ENCODE measurements at regions not wholly inside any gene's neighbourhood (a gene's known extent, or its start where the extent isn't known, plus 50 kb on each side); places are given as distances from the start of the nearest gene placed in this dataset.

GRCh38 chr2:107414376-107414775 is 412.3 kb upstream of the RGPD4 start:
- no peak for TF ChIP-seq EZH2 (IDR thresholded peaks at IDR 0.05; ENCODE audit: borderline replicate concordance, insufficient read depth, low read length, poor library complexity, severe bottlenecking)
- no peak for TF ChIP-seq EP300 (conservative IDR thresholded peaks at IDR 0.05; ENCODE audit: poor library complexity, severe bottlenecking)
- TF ChIP-seq CTCF (IDR thresholded peaks at IDR 0.05; ENCODE audit: poor library complexity, severe bottlenecking): no peak
- TF ChIP-seq RAD21 (conservative IDR thresholded peaks at IDR 0.05): no peak
- TF ChIP-seq POLR2AphosphoS5 (IDR thresholded peaks at IDR 0.05): no peak
- no peak for TF ChIP-seq SMC3 (conservative IDR thresholded peaks at IDR 0.05; ENCODE audit: poor library complexity)
- TF ChIP-seq MXI1 (conservative IDR thresholded peaks at IDR 0.05; ENCODE audit: poor library complexity, severe bottlenecking): no peak
- TF ChIP-seq TAF1 (IDR thresholded peaks at IDR 0.05; ENCODE audit: low read depth): no peak
- no peak for TF ChIP-seq REST (IDR thresholded peaks at IDR 0.05; ENCODE audit: borderline replicate concordance)
- Histone ChIP-seq H3K27me3 (ENCODE audit: insufficient read depth, low read depth, low read length) (no peaks in the 10 kb centered on the region), H3K9me2 (ENCODE audit: insufficient read depth, low read length) (no peaks in the 10 kb centered on the region), H3K4me3 (ENCODE audit: low read length) (no peak overlapping the region), H3K9me3 (ENCODE audit: low read length) (no peaks in the 10 kb centered on the region), H3K9ac (ENCODE audit: low read length) (no peak overlapping the region), H3F3A (ENCODE audit: insufficient read depth, low read length, poor library complexity, severe bottlenecking) (no peaks in the 10 kb centered on the region), H2AFZ (ENCODE audit: low read depth, low read length) (no peak overlapping the region), H3K4me2 (ENCODE audit: low read length) (no peak overlapping the region), H3K36me3 (ENCODE audit: insufficient read depth, low read length) (no peaks in the 10 kb centered on the region), H4K20me1 (ENCODE audit: insufficient read depth) (no peaks in the 10 kb centered on the region), H3K27ac (ENCODE audit: low read length) (no peak overlapping the region), H3K79me2 (replicated peaks; ENCODE audit: insufficient read depth, low read length) (no peaks in the 10 kb centered on the region)

GRCh38 chr2:107418708-107419107 is 408.0 kb upstream of the RGPD4 start:
- TF ChIP-seq SMC3 (conservative IDR thresholded peaks at IDR 0.05; ENCODE audit: poor library complexity) (no peak), EP300 (conservative IDR thresholded peaks at IDR 0.05; ENCODE audit: poor library complexity, severe bottlenecking) (no peak)
- Histone ChIP-seq H3K9ac (ENCODE audit: low read length) (no peak overlapping the region), H3K79me2 (replicated peaks; ENCODE audit: insufficient read depth, low read length) (no peaks in the 10 kb centered on the region), H3K27ac (ENCODE audit: low read length) (no peak overlapping the region), H2AFZ (ENCODE audit: low read depth, low read length) (no peak overlapping the region), H3K27me3 (ENCODE audit: insufficient read depth, low read depth, low read length) (no peaks in the 10 kb centered on the region), H3F3A (ENCODE audit: insufficient read depth, low read length, poor library complexity, severe bottlenecking) (no peaks in the 10 kb centered on the region), H3K9me2 (ENCODE audit: insufficient read depth, low read length) (no peaks in the 10 kb centered on the region), H3K36me3 (ENCODE audit: insufficient read depth, low read length) (no peaks in the 10 kb centered on the region), H3K9me3 (ENCODE audit: low read length) (no peaks in the 10 kb centered on the region), H3K4me3 (ENCODE audit: low read length) (no peak overlapping the region), H3K4me2 (ENCODE audit: low read length) (no peak overlapping the region), H4K20me1 (ENCODE audit: insufficient read depth) (no peaks in the 10 kb centered on the region)

- no peak overlapping the region for H2AFZ ChIP-seq (ENCODE audit: low read depth, low read length)
- H3K36me3 ChIP-seq (ENCODE audit: insufficient read depth, low read length): no peaks in the 10 kb centered on the region
- H3F3A ChIP-seq (ENCODE audit: insufficient read depth, low read length, poor library complexity, severe bottlenecking): no peaks in the 10 kb centered on the region
- no peak overlapping the region for H3K4me3 ChIP-seq (ENCODE audit: low read length)
- no peak overlapping the region for H3K27ac ChIP-seq (ENCODE audit: low read length)
- no peaks in the 10 kb centered on the region for H3K79me2 ChIP-seq (replicated peaks; ENCODE audit: insufficient read depth, low read length)
- TF ChIP-seq CTCF (IDR thresholded peaks at IDR 0.05; ENCODE audit: poor library complexity, severe bottlenecking): no peak
- TF ChIP-seq POLR2AphosphoS5 (IDR thresholded peaks at IDR 0.05): no peak
- no peak for TF ChIP-seq SMC3 (conservative IDR thresholded peaks at IDR 0.05; ENCODE audit: poor library complexity)
- no peak for TF ChIP-seq EZH2 (IDR thresholded peaks at IDR 0.05; ENCODE audit: borderline replicate concordance, insufficient read depth, low read length, poor library complexity, severe bottlenecking)
- no peak for TF ChIP-seq RAD21 (conservative IDR thresholded peaks at IDR 0.05)
- no peak for TF ChIP-seq REST (IDR thresholded peaks at IDR 0.05; ENCODE audit: borderline replicate concordance)
- TF ChIP-seq TAF1 (IDR thresholded peaks at IDR 0.05; ENCODE audit: low read depth): no peak
- H3K4me2 ChIP-seq (ENCODE audit: low read length): no peak overlapping the region
- H3K9ac ChIP-seq (ENCODE audit: low read length): no peak overlapping the region
- no peaks in the 10 kb centered on the region for H3K9me3 ChIP-seq (ENCODE audit: low read length)
- H3K9me2 ChIP-seq (ENCODE audit: insufficient read depth, low read length): no peaks in the 10 kb centered on the region
- no peaks in the 10 kb centered on the region for H3K27me3 ChIP-seq (ENCODE audit: insufficient read depth, low read depth, low read length)
- no peaks in the 10 kb centered on the region for H4K20me1 ChIP-seq (ENCODE audit: insufficient read depth)
Measured at GRCh38 chr2:107419191-107419590, 407.5 kb upstream of the RGPD4 start.
